Left cardiac atrium (tissue), 4 donors: ENCODE measurements at regions not wholly inside any gene's neighbourhood (a gene's known extent, or its start where the extent isn't known, plus 50 kb on each side); places are given as distances from the start of the nearest gene placed in this dataset.
A peak's percentile ranks its signal among the peaks of the same experiment; 100 is the strongest.
"Not testable (repeated sequence)": the region's sequence is repeated elsewhere in the genome, so short reads cannot be mapped to it uniquely, and the experiment has no call there.

Source experiments
- ATAC-seq, 2 donors: fragments of 200-7000 bp; cut with Tn5 transposase; one replicate each; pipeline ENCODE4 v1.9.1; 2020; ENCODE audit warnings: mild to moderate bottlenecking in 2 of 2, moderate library complexity in 2 of 2
- DNase-seq: peaks from one replicate; pipeline ENCODE4 v3.0.0-alpha.2; 2020
- intact Hi-C, 2 donors: fragments of 100-400 bp; cut with DNase I; formaldehyde crosslinking; loops; one replicate each; pipeline versions ENCODE4 v1.14.1 to v1.15.1; 2022 to 2023
- donor health status: DM: no; HTN: yes; CAD: no.
- donor health status: DM: no; HTN: yes; CAD: no; lungs with severe emphysema.
- donor health status: DM: yes; HTN: yes; CAD: no.
- donor health status: Dilated cardiomyopathy.

- intact Hi-C loops, result loop anchor here (2.0 to 5.0 kb wide), 2 partner anchors 197 to 198 kb away; no protein-coding TSS in a partner anchor
- peak; percentile 25 for DNase-seq
- ATAC-seq, result peak; percentile 84 to 85
These were observed 67.6 kb upstream of the DCLK2 start for GRCh38 chr4:150010525-150011126.

- ATAC-seq, result no peak
- DNase-seq, result no peak
- intact Hi-C loops, result loop anchor here in 1 of 2 donors (5.0 kb wide), 1 partner anchor 194 kb away; no protein-coding TSS in a partner anchor
These were observed 65.3 kb upstream of the DCLK2 start for GRCh38 chr4:150012851-150013360.

GRCh38 chr4:150015910-150016309, 62.3 kb upstream of the DCLK2 start:
- not testable (repeated sequence) for DNase-seq

GRCh38 chr4:150016621-150017020, 61.6 kb upstream of the DCLK2 start:
- DNase-seq, intact Hi-C loops, ATAC-seq: not testable (repeated sequence)

More at GRCh38 chr4:150015910-150016309, 62.3 kb upstream of the DCLK2 start:
- intact Hi-C loops, ATAC-seq: not testable (repeated sequence)

- DNase-seq (no peak), ATAC-seq (no peak)
- intact Hi-C loops, result no loop called here
These were observed 60.0 kb upstream of the DCLK2 start for GRCh38 chr4:150018257-150018656.

GRCh38 chr4:150021483-150021882, 56.8 kb upstream of the DCLK2 start:
- no peak for ATAC-seq
- intact Hi-C loops, result no loop called here
- no peak for DNase-seq

GRCh38 chr4:150023489-150023888, 54.8 kb upstream of the DCLK2 start:
- ATAC-seq (no peak), DNase-seq (no peak)
- intact Hi-C loops, result no loop called here

GRCh38 chr4:150026987-150027386, 51.3 kb upstream of the DCLK2 start:
- ATAC-seq, intact Hi-C loops, DNase-seq: not testable (repeated sequence)
